ENCODE measurements at regions not wholly inside any gene's neighbourhood (a gene's known extent, or its start where the extent isn't known, plus 50 kb on each side); places are given as distances from the start of the nearest gene placed in this dataset.

DNA sequence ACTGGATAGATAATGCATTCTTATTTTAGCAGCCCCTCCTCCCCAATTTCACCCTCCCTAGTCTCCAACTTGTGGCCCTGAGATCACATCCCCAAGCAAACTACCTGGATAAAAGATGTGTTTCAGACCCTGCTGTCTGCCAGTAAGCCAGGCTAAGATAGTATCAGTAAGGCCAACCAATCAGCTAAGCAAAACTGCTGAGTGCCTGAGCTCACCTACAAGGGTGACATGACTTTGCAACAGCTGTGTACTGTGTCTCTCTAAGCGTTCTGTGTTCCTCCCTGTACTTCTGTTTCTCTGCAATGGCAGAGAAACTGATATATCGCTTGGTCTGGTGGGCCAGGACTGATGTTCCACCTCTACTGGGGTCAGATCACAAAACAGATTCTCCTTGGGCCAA, 224.9 kb downstream of the BTG1 start:
- DNase-seq (ENCODE audit: low read depth), result no peak

DNA sequence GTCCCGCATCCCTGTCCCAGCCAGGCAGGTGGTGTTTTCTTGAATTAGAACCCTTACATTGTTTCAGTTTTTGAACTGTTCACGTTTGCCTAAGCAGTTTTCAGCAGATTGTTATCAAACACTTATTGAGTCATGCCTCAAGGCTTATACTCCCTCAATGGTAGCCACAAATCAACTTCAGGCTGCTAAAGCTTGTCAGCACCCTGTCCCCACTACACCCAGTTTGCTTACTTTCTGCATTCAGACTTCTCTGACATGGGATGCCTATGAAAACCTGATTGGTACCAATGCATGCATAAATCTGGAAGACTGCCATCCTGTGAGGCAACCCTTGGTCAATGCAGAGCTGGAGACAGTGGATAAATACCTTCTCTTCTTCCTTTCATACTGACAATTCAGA, 225.4 kb downstream of the BTG1 start:
- no peak for DNase-seq (ENCODE audit: low read depth)

DNA sequence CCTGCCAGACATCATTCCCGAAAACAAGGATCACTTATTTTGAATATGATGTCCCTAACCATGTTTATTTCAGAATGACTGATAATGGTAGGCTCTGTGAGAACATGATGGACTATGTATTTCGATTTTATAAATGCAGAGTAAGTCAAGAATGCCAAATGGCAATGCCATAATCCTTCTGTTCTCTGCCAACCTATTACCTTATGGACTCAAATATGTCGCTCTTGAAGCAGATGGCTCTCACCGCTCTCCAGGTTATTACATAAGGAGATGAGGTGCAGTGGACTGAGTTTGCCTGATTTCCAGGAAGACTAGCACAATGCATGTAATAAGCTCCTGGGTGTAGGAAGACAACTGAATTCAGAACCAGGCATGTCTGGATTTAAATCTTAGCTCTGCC, 227.2 kb downstream of the BTG1 start:
- DNase-seq (ENCODE audit: low read depth), result no peak

DNA sequence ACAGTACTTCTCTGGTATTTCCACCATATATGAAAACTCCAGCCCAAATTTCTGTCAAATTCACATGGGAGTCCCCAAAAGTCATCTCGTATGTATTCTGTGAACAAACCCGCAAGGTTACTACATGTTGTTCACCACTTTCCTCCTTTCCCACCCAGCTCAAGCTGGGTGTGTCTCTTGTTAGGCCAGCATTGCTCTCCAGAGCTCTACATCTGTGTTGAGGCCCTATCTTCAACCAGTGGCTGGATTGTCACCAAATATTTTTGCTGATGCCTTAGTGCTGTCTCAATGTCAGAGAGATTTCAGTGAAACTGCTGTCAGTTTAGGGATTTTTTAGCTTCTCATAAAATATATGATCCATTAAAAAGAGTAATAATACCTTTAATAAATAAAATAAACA, 230.9 kb downstream of the BTG1 start:
- no peak for DNase-seq (ENCODE audit: low read depth)

DNA sequence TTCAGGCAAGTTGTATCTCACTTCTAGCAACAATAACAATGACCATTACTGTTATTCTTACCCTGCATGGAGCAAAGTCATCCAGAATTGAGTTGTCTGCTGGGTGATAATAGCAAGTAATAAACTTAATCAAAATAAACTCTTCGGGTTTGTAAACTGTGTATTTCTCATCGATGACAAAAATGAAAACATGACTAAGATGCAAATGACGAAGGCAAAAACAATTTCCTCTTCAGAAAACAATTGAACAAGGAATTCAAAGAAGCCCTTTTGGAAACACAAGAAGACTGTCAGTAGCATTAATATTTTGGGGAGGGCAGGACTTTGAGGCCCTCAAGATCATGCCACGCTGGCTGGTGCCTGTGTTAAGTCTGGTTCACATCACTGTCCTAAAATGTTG, 232.0 kb downstream of the BTG1 start:
- DNase-seq (ENCODE audit: low read depth), result no peak

DNA sequence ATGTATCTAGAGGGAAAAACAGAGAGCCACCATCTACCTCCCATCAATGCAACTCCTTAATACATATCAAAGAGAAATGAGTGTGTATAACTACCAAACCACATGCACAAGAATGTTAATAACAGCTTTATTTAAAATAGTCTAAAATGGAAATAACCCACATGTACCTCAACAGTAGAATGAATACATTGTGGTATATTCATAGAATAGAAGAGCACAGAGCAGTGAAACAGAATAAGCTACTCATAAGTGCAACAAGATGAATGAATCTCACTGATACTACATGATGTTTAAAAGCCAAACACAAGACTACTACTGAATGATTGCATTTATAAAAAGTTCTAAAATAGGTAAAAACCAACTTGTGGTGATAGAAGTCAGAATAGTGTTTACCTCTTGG, 232.5 kb downstream of the BTG1 start:
- DNase-seq (ENCODE audit: low read depth), result no peak

DNA sequence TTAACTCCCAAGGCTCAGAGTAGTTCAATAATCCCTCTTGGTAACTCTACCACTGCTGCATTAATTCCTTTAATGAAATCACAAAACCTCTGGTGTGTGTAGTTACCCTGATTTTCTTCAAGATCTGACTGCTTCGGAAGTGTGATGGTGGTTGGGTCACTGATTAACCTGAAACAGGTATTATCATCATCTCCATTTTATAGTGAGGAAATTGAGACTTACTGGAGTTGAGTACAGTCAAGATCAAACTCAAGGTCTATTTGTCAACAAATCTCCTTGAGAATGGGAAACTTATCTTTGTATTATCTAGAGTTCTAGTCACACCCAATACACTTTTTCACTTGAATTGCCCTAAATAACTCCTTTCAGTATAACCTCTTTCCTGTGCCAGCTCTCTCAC, 233.5 kb downstream of the BTG1 start:
- no peak for DNase-seq (ENCODE audit: low read depth)

DNA sequence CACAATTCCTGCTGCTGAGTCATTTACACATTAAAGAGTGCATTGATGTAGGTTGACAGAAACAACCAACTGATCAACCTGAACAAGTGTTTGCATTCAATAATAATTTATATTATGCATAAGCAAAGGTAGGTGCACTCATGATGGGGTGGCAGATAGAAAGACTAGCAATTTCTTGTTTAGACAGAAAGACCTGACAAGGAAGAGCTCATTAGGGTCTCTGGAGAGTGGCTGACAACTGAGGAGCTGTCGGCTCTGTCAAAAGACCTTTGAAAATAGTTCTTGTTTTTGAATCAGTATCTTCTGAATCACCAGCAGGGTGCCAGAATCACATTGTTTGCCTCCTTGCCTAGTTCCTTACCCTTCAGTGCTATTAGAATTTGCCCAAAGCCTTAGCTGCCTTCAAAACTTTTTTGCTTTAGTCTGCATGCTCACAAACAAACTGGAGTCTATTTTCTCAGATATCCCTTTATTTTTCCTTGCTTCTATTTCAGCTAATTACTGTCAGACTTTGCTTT, 234.7 kb downstream of the BTG1 start:
- DNase-seq (ENCODE audit: low read depth), result no peak

DNA sequence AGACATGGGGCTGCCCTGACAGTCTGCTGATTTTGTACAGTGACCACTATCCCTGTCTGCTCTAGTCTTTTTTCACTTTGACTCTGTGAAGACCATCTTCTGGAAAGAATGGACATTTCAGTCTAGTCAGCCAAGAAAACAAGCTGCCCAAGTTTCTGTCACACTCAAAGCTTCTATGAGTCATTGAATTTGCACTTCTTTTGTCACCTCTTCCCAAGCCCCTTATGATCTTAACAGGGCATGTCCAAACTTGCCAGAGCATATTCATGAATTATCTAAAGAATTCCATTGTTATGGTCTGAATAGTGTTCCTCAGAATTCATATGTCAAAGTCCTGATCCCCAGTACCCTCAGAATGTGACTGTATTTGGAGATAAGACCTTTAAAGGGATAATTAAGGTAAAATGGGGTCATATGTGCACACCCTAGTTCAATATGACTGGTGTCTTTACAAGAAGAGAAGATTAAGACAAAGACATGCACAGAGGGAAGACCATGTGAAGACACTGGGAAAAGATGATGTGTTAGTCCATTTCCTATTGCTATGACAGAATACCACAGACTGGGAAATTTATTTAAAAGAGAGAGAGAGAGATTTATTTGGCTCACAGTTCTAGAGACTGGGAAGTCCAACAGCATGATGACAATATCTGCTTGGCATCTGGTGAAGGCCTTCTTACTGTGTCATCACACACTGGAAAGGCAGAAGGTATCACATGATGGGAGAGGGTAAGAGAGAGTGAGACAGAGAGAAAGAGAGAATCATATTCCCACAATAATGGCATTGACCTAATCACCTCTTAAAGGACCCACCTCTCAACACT, 242.6 kb downstream of the BTG1 start:
- DNase-seq (ENCODE audit: low read depth), result no peak

DNA sequence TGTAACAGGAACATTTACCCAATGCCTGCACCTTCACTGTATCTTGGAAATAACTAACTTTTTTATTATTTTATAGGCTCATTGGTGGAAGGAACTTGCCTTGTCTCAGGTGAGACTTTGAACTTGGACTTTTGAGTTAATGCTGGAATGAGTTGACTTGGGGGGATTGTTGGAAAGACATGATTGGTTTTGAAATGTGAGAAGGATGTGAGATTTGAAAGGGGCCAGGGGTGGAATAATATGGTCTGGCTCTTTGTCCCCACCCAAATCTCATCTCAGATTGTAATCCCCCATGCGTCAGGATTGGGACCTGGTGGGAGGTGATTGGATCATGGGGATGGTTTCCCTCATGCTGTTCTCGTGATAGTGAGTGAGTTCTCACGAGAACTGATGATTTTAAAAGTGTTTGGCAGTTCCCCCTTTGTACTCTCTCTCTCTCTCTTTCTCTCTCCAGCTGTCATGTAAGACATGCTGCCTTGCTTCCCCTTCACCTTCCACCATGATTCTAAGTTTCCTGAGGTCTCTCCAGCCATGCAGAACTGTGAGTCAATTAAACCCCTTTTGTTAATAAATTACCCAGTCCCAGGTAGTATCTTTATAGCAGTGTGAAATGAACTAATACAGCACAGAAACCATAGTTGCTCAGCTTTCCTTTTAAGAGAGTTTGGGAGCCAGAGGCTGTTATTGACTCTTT, 244.1 kb downstream of the BTG1 start:
- DNase-seq (ENCODE audit: low read depth), result no peak

DNA sequence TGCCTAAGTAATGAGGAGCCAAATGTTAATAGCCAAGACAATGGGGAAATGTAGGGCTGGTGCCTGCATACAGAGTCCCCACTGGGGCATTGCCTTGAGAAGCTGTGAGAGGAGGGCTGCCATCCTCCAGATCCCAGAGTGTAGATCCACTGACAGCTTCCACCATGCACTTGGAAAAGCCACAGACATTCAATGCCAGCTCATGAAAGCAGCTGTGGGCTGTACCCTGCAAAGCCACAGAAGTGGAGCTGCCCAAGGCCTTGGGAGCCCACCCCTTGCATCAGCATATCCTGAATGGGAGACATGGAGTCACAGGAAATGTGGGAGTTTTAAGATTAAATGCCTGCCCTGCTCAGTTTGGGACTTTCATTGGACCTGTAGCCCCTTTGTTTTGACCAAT, 244.7 kb downstream of the BTG1 start:
- DNase-seq (ENCODE audit: low read depth), result no peak

DNA sequence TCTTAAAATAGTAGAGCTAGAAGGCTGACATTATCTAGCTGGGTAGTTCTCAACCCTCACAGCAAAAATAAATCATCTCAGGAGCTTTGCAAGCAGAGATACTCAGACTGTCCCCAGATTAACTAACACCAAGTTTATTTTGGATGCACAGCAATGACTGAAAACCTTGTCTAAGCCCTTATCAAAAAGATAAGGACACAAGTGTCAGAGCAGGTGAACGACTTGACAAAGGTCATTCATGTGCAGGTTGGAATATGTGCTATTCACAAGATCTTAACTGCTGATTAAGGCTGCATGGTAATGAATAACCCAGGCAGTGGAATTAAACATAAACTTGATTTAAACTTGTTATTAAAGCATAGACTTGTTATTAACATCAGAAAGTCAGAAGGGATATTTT, 246.6 kb downstream of the BTG1 start:
- DNase-seq (ENCODE audit: low read depth), result no peak

DNA sequence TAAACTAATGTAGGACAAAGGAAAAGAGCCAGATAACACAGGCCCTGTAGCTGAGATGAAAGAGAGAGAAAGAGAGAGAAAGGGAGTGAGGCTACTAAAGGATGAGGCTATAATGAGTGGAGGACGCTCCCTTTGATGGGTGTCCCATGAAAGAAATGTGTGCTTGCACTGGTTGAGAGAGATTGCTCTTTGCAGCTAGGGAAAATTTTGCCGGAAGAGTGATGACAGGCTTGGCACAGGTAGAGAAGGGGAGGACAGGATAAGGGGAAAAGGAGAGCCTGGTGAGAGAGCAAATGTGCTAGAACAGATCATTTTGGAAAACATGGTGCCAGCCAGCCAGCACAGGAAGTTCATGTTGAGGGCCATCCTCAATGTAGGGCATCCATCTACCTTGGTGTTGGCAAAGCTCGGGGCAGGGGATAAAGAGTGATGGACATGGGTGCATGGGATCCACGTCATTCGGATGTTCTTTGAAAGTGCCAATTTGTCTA, 248.6 kb downstream of the BTG1 start:
- DNase-seq (ENCODE audit: low read depth), result no peak

DNA sequence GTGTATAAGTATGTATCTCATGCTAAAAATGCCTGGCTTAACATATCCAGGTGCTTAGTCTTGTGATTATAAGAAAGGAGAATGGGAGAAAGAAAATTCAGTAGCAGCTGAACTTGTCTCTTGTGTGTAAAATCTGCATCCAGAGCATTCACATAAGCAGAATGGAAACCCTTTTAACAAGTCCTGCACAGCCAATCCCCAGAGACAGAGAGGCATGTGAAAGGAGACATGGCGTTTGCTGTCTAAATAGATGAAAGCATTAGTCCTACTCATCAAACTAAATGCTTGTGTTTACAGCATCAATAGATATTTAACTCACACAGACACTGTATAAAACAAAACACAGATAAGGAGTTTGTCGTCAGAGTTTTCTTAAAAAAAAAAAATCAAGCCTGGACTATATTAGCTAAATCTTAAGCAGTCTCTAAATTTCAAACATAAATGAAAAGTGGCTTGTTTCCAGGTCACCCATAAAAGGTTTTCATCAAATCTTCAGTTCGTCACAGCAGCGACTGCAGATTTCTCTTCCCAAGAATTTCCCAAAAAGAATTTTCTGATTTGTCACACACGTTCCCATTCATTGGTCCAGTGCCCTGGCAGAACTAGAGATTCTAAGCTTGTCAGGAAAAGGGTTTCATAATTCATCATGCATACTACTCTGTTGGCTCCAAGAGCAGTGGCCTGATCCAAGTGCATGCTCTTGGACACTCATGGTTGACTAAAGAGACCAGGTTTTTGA, 249.2 kb downstream of the BTG1 start:
- DNase-seq (ENCODE audit: low read depth), result no peak

DNA sequence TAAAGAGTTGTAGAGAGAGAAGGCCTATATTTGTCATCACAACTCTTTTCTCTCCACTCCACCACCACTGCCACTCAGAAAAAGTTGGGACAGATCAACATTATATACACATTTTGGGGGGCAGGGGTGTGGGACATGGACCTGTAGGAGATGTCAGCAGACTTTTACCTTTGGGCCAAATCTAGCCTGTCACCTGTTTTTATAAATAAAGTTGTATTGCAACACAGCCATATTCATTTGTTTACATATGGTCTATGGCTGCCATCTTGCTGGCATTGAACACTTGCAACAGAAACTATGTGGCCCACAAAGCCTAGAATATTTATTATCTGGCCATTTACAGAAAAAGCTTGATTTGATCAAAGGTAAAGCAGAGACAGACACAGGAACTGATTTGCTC, 250.7 kb downstream of the BTG1 start:
- no peak for DNase-seq (ENCODE audit: low read depth)

DNA sequence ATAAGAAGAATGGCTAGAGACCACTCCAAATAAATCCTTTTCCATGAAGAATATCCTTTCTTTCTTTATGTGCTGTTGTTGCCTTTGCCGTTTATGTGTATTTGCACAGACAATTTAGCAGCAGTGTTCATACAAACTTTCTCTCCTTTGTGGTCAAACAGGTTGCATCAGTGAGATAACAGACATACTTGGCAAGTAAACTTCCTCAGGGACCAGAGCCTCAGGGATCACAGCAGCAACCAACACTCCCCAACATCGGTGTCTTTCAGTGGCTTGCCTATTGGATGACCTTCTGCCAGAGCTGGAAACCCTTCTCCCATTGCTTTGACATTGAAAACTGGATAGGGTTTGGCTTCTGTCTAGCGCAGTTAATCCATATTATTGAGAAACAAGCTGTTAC, 252.2 kb downstream of the BTG1 start:
- DNase-seq (ENCODE audit: low read depth), result no peak

DNA sequence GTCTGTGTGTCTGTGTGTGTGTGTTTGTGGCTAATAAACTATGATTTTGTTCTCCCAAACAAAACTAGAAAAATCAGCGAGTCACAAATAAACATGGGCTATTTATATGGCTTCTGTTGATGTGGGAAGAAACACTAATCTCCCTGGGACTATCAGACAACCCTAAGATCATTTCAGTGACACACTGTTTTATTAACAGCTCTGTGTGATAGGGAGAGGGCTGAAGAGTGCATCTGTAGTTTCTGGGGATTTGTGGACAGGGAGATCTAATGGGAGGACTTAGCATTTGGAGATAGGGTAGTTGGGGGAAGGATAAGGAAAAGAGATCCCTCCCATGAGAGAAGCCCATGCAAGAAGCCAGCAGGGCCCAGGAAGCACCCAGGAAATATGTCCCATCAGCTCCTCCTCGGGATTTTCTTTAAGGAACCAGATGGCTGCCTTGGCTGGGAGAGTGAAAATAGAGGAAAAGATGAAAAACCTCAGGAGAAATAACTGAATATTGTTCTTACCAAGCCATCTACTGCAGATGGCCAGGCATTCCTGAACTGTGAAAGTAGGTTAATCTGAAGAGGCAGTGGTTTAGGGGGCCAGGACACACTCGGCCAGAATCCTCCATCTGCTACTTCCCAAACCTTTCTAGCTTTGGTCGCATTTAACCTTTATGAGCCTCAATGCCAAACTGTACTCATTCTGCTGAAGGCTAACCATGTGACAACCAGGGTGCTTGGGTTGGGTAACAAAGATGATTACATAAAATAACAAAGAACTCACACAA, 253.4 kb downstream of the BTG1 start:
- DNase-seq (ENCODE audit: low read depth), result no peak

DNA sequence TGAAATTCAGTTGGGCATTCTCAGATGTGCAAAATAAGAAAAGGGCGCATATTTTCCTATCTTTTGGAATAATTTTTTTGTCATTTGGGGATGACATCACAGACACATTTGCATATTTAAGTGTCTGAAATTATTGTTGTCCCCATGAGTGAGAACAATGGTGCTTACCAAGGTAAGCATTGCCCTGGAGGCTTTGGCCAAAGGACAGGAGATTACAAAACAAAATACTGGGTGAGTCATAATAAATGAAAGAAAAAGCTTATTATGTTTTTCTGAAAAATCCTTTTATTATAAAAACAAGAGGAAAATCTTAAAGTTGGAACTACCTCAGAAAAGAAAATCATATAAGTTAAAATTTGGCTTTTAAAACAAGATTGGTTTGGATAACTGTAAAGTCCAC, 254.9 kb downstream of the BTG1 start:
- DNase-seq (ENCODE audit: low read depth), result no peak

DNA sequence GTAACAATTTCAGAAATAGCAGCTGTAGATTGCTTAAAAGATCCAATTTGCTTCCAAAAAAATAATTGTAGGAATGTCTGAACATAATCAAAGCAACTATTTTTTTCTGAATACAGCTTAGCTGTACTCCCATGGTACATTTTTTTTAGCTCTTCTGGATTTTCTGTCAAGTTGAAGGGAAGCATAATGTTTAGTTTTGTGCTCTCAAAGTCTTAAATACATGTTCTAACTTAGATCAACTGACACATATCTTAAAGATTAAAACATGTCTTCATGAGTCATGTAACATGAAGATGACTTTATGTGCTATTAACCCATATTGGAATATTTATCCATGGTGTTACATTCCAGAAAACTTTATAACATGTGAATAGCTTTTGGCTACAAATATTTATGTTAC, 255.7 kb downstream of the BTG1 start:
- no peak for DNase-seq (ENCODE audit: low read depth)

DNA sequence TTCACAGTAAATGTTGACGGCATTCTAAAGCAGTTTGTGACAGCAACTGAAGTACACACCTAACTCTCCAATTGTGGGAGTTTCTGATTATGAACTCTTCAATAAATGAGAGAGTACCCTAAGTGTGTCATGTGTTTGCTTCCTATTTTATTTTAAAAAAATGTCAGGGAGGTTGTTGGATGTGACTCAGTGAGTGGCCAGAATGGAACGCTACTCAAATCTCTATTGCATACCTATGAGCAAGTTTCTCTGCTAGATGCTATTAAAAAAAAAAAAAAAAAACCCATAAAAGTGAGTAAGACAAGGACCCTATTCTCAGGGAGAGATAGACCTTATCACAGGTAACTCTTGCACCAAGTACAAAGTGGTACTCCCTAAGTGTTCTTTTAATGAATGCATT, 256.6 kb downstream of the BTG1 start:
- no peak for DNase-seq (ENCODE audit: low read depth)

DNA sequence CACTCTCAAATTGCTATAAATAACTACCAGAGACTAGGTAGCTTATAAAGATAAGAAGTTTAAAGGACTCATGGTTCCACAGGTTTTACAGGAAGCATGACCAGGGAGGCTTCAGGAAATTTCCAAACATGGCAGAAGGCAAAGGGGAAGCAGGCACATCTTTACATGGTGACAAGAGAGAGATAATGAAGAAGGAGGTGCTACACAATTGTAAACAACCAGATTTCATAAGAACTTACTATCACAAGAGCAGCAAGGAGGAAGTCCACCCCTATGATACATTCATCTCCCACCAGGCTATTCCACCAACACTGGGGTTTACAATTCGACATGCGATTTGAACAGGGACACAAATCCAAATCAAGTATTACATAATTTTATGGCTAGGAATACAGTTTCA, 257.7 kb downstream of the BTG1 start:
- DNase-seq (ENCODE audit: low read depth), result no peak
